PC-3 (cell line): ENCODE measurements at regions not wholly inside any gene's neighbourhood (a gene's known extent, or its start where the extent isn't known, plus 50 kb on each side); places are given as distances from the start of the nearest gene placed in this dataset.

Experiments used
- EZH2 ChIP-seq: fragments of 300-600 bp; sonication (generic); IDR thresholded peaks from one replicate; pipeline ENCODE4 v1.6.1; 2017; ENCODE audit warnings: antibody characterized with exemption, mild to moderate bottlenecking, low read length; ENCODE audit not compliant: unreplicated experiment
- TF ChIP-seq, protein P1 (sequence below): fragments of 300-600 bp; sonication (generic); conservative IDR thresholded peaks from 2 replicates; pipeline ENCODE4 v1.5.1; 2017; ENCODE audit warnings: antibody characterized with exemption, low read depth, mild to moderate bottlenecking, low read length

DNA sequence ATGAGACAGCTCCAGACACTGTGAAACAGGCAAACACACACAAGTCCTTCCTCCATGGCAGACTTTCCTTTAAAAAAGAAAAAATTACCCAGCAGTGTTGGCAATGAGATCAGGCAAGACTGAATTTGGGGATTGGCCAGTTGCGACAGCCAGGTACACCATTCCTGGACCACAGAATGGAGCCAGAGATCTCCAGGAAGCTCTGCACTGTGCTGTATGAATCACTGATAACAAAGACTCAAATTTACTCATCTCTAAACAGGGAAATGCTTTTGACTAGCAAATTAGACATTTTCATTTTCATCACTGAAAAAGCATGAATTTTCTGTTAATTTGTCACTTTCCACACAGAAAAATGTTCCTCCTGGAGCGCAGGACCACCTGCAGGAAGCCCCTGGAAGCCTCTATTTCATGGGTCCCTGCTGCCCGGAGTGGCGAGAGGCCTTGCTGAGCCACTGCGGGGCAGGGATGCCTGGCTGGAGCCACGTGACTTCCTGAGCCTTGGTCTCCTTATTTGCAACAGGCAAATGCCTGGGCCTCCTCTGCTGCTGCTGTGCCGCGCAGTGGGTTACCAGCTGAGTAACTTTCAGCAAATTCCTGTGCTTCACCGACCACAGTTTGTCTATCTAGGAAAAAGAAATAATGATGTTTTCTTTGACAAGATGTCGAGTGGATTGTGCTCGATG, 185.9 kb upstream of the ZNF618 start:
- TF ChIP-seq, protein P1, sequence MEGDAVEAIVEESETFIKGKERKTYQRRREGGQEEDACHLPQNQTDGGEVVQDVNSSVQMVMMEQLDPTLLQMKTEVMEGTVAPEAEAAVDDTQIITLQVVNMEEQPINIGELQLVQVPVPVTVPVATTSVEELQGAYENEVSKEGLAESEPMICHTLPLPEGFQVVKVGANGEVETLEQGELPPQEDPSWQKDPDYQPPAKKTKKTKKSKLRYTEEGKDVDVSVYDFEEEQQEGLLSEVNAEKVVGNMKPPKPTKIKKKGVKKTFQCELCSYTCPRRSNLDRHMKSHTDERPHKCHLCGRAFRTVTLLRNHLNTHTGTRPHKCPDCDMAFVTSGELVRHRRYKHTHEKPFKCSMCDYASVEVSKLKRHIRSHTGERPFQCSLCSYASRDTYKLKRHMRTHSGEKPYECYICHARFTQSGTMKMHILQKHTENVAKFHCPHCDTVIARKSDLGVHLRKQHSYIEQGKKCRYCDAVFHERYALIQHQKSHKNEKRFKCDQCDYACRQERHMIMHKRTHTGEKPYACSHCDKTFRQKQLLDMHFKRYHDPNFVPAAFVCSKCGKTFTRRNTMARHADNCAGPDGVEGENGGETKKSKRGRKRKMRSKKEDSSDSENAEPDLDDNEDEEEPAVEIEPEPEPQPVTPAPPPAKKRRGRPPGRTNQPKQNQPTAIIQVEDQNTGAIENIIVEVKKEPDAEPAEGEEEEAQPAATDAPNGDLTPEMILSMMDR, result no peak
- TF ChIP-seq EZH2, result no peak
